ENCODE measurements at regions not wholly inside any gene's neighbourhood (a gene's known extent, or its start where the extent isn't known, plus 50 kb on each side); places are given as distances from the start of the nearest gene placed in this dataset.

DNA sequence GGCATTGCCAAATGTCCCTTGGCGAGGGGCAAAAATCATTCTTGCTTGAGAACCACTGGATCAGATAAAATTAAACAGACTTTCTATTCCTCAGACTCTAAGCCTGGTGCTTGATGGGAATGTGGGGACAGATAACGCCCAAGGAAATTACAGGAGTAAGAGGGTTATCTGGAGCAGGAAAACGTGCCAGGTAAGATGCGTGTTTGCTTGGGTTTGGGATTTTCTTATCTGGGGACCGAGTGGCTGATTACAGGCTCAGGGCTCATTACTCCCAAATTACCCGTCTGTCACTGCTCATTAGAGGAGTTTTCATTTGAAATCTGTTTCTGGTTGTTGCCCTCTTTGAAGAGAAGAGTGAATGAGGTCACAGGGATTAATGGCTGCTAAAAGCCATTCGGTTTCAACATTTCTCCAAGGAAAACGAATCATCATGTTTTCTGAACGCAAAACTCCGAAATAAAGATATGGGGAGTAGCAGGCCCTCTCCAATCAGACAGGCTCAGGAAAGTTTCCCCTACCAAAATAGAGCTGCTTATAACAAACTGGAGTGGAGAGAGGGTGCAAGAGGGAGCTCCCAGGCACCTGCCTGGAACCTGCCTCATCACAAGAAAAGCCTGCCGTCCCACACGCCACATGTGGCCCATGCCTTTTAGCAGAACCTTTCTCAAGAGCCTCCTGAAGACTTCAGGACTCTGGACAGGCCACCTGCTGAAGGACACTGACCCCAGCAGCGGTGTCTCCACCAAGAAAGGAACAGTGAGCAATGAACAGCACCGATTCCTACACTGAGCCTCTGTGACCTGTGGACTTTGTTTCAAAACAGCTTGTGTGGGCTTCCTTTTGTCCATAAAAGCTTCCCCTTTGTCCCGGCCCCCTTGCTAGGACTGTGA is 136.4 kb downstream of the ICE1 start:
- H3K4me1 ChIP-seq (ENCODE audit: control insufficient read depth, extremely low read depth, insufficient read depth, low read length): no peaks in the 10 kb centered on the region
- H3K4me3 ChIP-seq (replicated peaks in 1 of 4; ENCODE audit: control extremely low read depth in 1 of 4, insufficient read depth in 1 of 4, low read depth in 3 of 4, low read length in 4 of 4): no peak overlapping the region
- no peak overlapping the region for H2AFZ ChIP-seq (ENCODE audit: low read length)
- no peaks in the 10 kb centered on the region for H3K9me3 ChIP-seq (ENCODE audit: control insufficient read depth, insufficient read depth, low read depth, low read length)
- no peak overlapping the region for H3K27ac ChIP-seq (ENCODE audit: insufficient read depth, low read length)
- no peak for DNase-seq (ENCODE audit: low read depth in 2 of 2)
- H3K36me3 ChIP-seq (ENCODE audit: control insufficient read depth, insufficient read depth, low read length): no peaks in the 10 kb centered on the region
- no peak overlapping the region for H3K4me2 ChIP-seq (ENCODE audit: extremely low read depth, insufficient read depth, low read length)
- H4K20me1 ChIP-seq (ENCODE audit: control insufficient read depth, extremely low read depth, insufficient read depth, low read length): no peaks in the 10 kb centered on the region
- no peak overlapping the region for H3K9ac ChIP-seq (ENCODE audit: insufficient read depth, low read length)
- TF ChIP-seq, protein P1, sequence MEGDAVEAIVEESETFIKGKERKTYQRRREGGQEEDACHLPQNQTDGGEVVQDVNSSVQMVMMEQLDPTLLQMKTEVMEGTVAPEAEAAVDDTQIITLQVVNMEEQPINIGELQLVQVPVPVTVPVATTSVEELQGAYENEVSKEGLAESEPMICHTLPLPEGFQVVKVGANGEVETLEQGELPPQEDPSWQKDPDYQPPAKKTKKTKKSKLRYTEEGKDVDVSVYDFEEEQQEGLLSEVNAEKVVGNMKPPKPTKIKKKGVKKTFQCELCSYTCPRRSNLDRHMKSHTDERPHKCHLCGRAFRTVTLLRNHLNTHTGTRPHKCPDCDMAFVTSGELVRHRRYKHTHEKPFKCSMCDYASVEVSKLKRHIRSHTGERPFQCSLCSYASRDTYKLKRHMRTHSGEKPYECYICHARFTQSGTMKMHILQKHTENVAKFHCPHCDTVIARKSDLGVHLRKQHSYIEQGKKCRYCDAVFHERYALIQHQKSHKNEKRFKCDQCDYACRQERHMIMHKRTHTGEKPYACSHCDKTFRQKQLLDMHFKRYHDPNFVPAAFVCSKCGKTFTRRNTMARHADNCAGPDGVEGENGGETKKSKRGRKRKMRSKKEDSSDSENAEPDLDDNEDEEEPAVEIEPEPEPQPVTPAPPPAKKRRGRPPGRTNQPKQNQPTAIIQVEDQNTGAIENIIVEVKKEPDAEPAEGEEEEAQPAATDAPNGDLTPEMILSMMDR (conservative IDR thresholded peaks at IDR 0.05 in 1 of 2, IDR thresholded peaks at IDR 0.05 in 1 of 2; ENCODE audit: low read depth in 1 of 2, low read length in 2 of 2): no peak
- no peak for TF ChIP-seq EZH2 (IDR thresholded peaks at IDR 0.05; ENCODE audit: low read length, missing control alignments)
- H3K79me2 ChIP-seq (ENCODE audit: control insufficient read depth, insufficient read depth, low read length): no peaks in the 10 kb centered on the region
- H3K27me3 ChIP-seq (ENCODE audit: control insufficient read depth, insufficient read depth, low read length): no peaks in the 10 kb centered on the region

DNA sequence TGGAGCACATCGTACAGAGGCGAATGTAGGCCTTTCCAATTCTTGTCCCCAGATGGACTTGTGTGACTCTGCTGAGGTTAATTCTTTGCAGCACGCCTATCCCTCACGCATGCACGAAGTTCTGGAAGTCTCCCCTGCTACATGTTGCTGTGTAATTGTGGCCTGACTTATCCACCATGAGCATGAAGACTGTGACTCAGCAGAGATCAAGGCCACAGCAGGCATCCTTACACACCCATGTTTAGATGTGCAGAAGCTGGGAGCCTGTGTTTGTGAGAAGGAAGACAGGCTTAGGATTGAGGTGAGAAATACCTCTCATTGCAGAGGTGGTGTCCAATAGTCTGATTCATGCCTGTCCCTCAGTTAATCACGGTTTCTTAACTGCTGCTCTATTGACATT is 135.6 kb downstream of the ICE1 start:
- Histone ChIP-seq H3K9me3 (ENCODE audit: control insufficient read depth, insufficient read depth, low read depth, low read length) (no peaks in the 10 kb centered on the region), H3K79me2 (ENCODE audit: control insufficient read depth, insufficient read depth, low read length) (no peaks in the 10 kb centered on the region), H3K4me2 (ENCODE audit: extremely low read depth, insufficient read depth, low read length) (no peak overlapping the region), H3K9ac (ENCODE audit: insufficient read depth, low read length) (no peak overlapping the region), H4K20me1 (ENCODE audit: control insufficient read depth, extremely low read depth, insufficient read depth, low read length) (no peaks in the 10 kb centered on the region), H3K27me3 (ENCODE audit: control insufficient read depth, insufficient read depth, low read length) (no peaks in the 10 kb centered on the region), H3K4me1 (ENCODE audit: control insufficient read depth, extremely low read depth, insufficient read depth, low read length) (no peaks in the 10 kb centered on the region), H3K36me3 (ENCODE audit: control insufficient read depth, insufficient read depth, low read length) (no peaks in the 10 kb centered on the region), H3K27ac (ENCODE audit: insufficient read depth, low read length) (no peak overlapping the region), H2AFZ (ENCODE audit: low read length) (no peak overlapping the region), H3K4me3 (replicated peaks in 1 of 4; ENCODE audit: control extremely low read depth in 1 of 4, insufficient read depth in 1 of 4, low read depth in 3 of 4, low read length in 4 of 4) (no peak overlapping the region)
- no peak for TF ChIP-seq EZH2 (IDR thresholded peaks at IDR 0.05; ENCODE audit: low read length, missing control alignments)
- TF ChIP-seq, protein P1 (conservative IDR thresholded peaks at IDR 0.05 in 1 of 2, IDR thresholded peaks at IDR 0.05 in 1 of 2; ENCODE audit: low read depth in 1 of 2, low read length in 2 of 2): no peak
- DNase-seq (ENCODE audit: low read depth in 2 of 2): no peak

DNA sequence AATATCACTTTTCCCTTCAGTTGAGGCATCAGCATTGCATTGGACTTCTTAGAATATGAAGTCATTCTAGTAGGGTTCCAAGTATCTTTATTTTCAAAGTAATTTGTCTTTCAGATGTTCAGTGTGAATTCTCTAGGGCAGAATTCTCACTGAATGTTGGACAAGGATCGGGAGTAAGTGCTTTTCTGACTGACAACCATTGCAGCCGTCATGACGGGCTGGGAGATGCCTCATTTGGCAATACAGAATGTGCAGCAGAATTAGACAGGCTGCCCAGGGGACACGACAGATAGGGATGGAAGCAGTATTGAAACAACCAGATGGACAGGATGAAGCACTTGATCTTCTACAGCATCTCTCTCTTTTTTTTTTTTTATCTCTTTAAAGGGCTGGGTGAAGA is 129.0 kb downstream of the ICE1 start:
- no peaks in the 10 kb centered on the region for H3K9me3 ChIP-seq (ENCODE audit: control insufficient read depth, insufficient read depth, low read depth, low read length)
- H3K27ac ChIP-seq (ENCODE audit: insufficient read depth, low read length): no peak overlapping the region
- no peaks in the 10 kb centered on the region for H3K4me1 ChIP-seq (ENCODE audit: control insufficient read depth, extremely low read depth, insufficient read depth, low read length)
- TF ChIP-seq EZH2 (IDR thresholded peaks at IDR 0.05; ENCODE audit: low read length, missing control alignments): no peak
- TF ChIP-seq, protein P1 (conservative IDR thresholded peaks at IDR 0.05 in 1 of 2, IDR thresholded peaks at IDR 0.05 in 1 of 2; ENCODE audit: low read depth in 1 of 2, low read length in 2 of 2): no peak
- H3K27me3 ChIP-seq (ENCODE audit: control insufficient read depth, insufficient read depth, low read length): no peaks in the 10 kb centered on the region
- no peak overlapping the region for H3K4me3 ChIP-seq (replicated peaks in 1 of 4; ENCODE audit: control extremely low read depth in 1 of 4, insufficient read depth in 1 of 4, low read depth in 3 of 4, low read length in 4 of 4)
- H4K20me1 ChIP-seq (ENCODE audit: control insufficient read depth, extremely low read depth, insufficient read depth, low read length): no peaks in the 10 kb centered on the region
- DNase-seq (ENCODE audit: low read depth in 2 of 2): no peak
- H3K36me3 ChIP-seq (ENCODE audit: control insufficient read depth, insufficient read depth, low read length): no peaks in the 10 kb centered on the region
- no peak overlapping the region for H2AFZ ChIP-seq (ENCODE audit: low read length)
- H3K79me2 ChIP-seq (ENCODE audit: control insufficient read depth, insufficient read depth, low read length): no peaks in the 10 kb centered on the region
- no peak overlapping the region for H3K4me2 ChIP-seq (ENCODE audit: extremely low read depth, insufficient read depth, low read length)
- H3K9ac ChIP-seq (ENCODE audit: insufficient read depth, low read length): no peak overlapping the region

Data from fibroblast of lung (primary cell).